OCI-LY3 (cell line): ENCODE measurements at regions not wholly inside any gene's neighbourhood (a gene's known extent, or its start where the extent isn't known, plus 50 kb on each side); places are given as distances from the start of the nearest gene placed in this dataset.

ENCODE experiments used
- CTCF ChIP-seq: fragments of 200-600, 300-600 bp; sonication (generic); IDR thresholded peaks from 2 replicates; pipeline ENCODE4 v1.5.1; 2014; ENCODE audit warnings: antibody characterized with exemption, low read length, low read depth
- EZH2phosphoT487 ChIP-seq: fragments of 200-600 bp; shearing (Covaris generic); IDR thresholded peaks from 2 replicates; pipeline ENCODE4 v1.6.1; 2018; ENCODE audit warnings: antibody characterized with exemption, mixed run types, low read depth

DNA sequence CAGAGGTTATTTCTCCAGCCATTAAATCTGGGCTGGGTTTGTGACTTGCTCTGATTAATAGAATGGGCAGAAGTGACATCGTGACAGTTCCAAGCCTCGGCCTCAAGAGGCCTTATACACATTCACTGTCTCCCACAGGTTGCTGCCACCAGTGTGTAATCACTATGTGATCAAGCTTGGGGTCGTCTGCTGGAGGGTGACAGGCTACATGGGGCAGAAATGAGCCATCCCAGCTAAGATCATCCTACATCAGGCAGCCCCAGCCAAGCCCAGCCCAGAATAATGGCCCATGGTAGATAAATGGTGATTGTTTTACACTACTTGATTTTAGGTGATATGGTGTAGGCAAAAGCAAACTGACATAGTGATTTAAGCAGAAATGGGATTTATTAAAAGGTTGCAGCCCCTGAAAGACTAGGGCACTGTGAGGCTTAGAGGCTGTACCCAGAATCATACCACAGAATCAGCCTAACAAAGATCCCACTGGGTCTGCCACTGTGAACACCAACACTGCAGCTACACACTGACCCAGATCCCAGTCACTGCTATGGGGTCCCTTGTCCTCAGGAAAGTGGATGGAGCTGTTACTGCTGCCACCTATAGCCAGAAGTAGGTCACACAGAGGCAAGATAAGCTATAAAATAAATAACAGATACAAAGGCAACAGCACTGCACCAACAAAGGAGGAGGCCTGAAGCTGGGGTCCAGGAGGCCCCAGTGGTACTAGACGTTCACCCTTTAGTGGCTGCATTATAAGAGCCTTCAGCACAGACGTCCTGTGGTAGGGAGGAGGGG is 159.6 kb upstream of the RBPJ start:
- TF ChIP-seq CTCF (peak; percentile 67), EZH2phosphoT487 (no peak)
